ENCODE measurements at regions not wholly inside any gene's neighbourhood (a gene's known extent, or its start where the extent isn't known, plus 50 kb on each side); places are given as distances from the start of the nearest gene placed in this dataset.

- TF ChIP-seq, protein P1, sequence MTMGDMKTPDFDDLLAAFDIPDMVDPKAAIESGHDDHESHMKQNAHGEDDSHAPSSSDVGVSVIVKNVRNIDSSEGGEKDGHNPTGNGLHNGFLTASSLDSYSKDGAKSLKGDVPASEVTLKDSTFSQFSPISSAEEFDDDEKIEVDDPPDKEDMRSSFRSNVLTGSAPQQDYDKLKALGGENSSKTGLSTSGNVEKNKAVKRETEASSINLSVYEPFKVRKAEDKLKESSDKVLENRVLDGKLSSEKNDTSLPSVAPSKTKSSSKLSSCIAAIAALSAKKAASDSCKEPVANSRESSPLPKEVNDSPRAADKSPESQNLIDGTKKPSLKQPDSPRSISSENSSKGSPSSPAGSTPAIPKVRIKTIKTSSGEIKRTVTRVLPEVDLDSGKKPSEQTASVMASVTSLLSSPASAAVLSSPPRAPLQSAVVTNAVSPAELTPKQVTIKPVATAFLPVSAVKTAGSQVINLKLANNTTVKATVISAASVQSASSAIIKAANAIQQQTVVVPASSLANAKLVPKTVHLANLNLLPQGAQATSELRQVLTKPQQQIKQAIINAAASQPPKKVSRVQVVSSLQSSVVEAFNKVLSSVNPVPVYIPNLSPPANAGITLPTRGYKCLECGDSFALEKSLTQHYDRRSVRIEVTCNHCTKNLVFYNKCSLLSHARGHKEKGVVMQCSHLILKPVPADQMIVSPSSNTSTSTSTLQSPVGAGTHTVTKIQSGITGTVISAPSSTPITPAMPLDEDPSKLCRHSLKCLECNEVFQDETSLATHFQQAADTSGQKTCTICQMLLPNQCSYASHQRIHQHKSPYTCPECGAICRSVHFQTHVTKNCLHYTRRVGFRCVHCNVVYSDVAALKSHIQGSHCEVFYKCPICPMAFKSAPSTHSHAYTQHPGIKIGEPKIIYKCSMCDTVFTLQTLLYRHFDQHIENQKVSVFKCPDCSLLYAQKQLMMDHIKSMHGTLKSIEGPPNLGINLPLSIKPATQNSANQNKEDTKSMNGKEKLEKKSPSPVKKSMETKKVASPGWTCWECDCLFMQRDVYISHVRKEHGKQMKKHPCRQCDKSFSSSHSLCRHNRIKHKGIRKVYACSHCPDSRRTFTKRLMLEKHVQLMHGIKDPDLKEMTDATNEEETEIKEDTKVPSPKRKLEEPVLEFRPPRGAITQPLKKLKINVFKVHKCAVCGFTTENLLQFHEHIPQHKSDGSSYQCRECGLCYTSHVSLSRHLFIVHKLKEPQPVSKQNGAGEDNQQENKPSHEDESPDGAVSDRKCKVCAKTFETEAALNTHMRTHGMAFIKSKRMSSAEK (CRISPR knock-in tag; IDR thresholded peaks at IDR 0.05; ENCODE audit: borderline replicate concordance) = no peak
- TF ChIP-seq TEAD4 (CRISPR knock-in tag; IDR thresholded peaks at IDR 0.05) (no peak), ESRRA (CRISPR knock-in tag; IDR thresholded peaks at IDR 0.05; ENCODE audit: borderline replicate concordance) (no peak), PRDM15 (CRISPR knock-in tag; IDR thresholded peaks at IDR 0.05) (no peak), USF1 (CRISPR knock-in tag; IDR thresholded peaks at IDR 0.05) (no peak)
Observed at GRCh38 chr3:155018621-155019330, 61.3 kb upstream of the MME start (continued).

DNA sequence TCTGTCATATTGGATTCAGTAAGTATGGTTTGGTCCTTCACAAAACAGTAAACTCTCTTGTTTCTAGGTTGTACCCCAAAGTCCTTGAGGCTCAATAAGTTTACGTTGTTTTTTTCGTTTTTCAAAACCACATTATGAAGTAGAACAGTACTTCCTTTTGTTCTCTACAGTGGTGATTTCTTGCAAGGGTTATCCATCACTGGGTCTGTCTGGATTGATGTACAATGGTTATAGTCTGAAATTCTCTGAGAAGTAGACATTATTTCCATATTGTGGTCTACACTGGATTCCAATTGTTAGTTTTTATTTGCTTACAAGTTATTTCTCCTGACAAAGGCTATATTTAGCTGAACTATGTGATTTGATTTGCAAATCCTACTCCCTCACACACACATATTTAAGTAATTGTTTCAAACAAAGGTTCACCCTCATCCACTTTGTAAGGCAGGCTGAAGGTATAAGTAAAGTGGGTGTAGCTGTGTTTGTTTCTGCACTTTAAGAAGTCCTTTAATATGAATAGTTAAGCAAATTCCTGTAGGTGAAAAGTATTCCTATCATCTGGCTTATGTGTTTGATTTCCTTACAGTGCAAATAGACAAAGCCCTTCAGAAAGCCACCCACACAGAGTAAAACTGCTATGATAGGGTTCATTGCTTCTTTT is 64.2 kb upstream of the MME start:
- no peak overlapping the region for H3K4me3 Mint-ChIP-seq
- TF ChIP-seq CREM (CRISPR knock-in tag; IDR thresholded peaks at IDR 0.05) = no peak
- TF ChIP-seq, protein P2, sequence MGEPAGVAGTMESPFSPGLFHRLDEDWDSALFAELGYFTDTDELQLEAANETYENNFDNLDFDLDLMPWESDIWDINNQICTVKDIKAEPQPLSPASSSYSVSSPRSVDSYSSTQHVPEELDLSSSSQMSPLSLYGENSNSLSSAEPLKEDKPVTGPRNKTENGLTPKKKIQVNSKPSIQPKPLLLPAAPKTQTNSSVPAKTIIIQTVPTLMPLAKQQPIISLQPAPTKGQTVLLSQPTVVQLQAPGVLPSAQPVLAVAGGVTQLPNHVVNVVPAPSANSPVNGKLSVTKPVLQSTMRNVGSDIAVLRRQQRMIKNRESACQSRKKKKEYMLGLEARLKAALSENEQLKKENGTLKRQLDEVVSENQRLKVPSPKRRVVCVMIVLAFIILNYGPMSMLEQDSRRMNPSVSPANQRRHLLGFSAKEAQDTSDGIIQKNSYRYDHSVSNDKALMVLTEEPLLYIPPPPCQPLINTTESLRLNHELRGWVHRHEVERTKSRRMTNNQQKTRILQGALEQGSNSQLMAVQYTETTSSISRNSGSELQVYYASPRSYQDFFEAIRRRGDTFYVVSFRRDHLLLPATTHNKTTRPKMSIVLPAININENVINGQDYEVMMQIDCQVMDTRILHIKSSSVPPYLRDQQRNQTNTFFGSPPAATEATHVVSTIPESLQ (CRISPR knock-in tag; IDR thresholded peaks at IDR 0.05) = no peak
- TF ChIP-seq CBFB (CRISPR knock-in tag; IDR thresholded peaks at IDR 0.05; ENCODE audit: low read depth) = no peak
- TF ChIP-seq ATF3 (CRISPR knock-in tag; conservative IDR thresholded peaks at IDR 0.05) = no peak
- POLR2A ChIA-PET = interaction anchor here (0.6 kb wide), 1 partner anchor 817 kb away, joined by 4 read pairs; no protein-coding TSS in a partner anchor
- peaks cover 48% of the 10 kb centered on the region for H3K4me1 Mint-ChIP-seq
- CTCF ChIA-PET = no interaction called here
- peak overlapping the region; percentile 47; the same call in 1 of the 2 replicates for H3K27ac Mint-ChIP-seq
- ATAC-seq (peak; percentile 27; the same call in 1 of the 2 replicates), DNase-seq (ENCODE audit: low spot score) (no peak)
- H3K9me3 Mint-ChIP-seq = no peaks in the 10 kb centered on the region
- no peaks in the 10 kb centered on the region for H3K36me3 Mint-ChIP-seq
- no peaks in the 10 kb centered on the region for H3K27me3 Mint-ChIP-seq (ENCODE audit: low read depth)

- peak; percentile 29; the same call in 1 of the 2 replicates for ATAC-seq
- Mint-ChIP-seq H3K36me3 (no peaks in the 10 kb centered on the region), H3K4me3 (no peak overlapping the region), H3K27me3 (ENCODE audit: low read depth) (no peaks in the 10 kb centered on the region), H3K9me3 (no peaks in the 10 kb centered on the region), H3K4me1 (peaks cover 52% of the 10 kb centered on the region), H3K27ac (no peak overlapping the region)
- ChIA-PET POLR2A (no interaction called here), CTCF (no interaction called here)
- DNase-seq (ENCODE audit: low spot score) = no peak
- no peak for TF ChIP-seq ZNF425 (CRISPR knock-in tag; conservative IDR thresholded peaks at IDR 0.05)
Observed at GRCh38 chr3:155014953-155015352, 65.2 kb upstream of the MME start.

All from WTC11 (cell line).